ENCODE measurements at regions not wholly inside any gene's neighbourhood (a gene's known extent, or its start where the extent isn't known, plus 50 kb on each side); places are given as distances from the start of the nearest gene placed in this dataset.

GRCh38 chr6:21450149-21450548, 143.4 kb upstream of the SOX4 start:
- Mint-ChIP-seq H3K4me3 (no peak overlapping the region), H3K4me1 (no peaks in the 10 kb centered on the region), H3K9me3 (no peaks in the 10 kb centered on the region), H3K27me3 (peaks cover 12% of the 10 kb centered on the region), H3K27ac (no peak overlapping the region)
- ATAC-seq, result no peak
- no peak for DNase-seq

- Mint-ChIP-seq H3K9me3 (no peaks in the 10 kb centered on the region), H3K27ac (no peak overlapping the region), H3K4me1 (no peaks in the 10 kb centered on the region), H3K27me3 (peaks cover 10% of the 10 kb centered on the region), H3K4me3 (no peak overlapping the region)
- ATAC-seq (no peak), DNase-seq (no peak)
These were observed 142.9 kb upstream of the SOX4 start for GRCh38 chr6:21450628-21451027.

- no peak overlapping the region for H3K27ac Mint-ChIP-seq
- H3K4me3 Mint-ChIP-seq, result no peak overlapping the region
- no peak for ATAC-seq
- no peaks in the 10 kb centered on the region for H3K4me1 Mint-ChIP-seq
- no peak for DNase-seq
- H3K27me3 Mint-ChIP-seq, result peaks cover 14% of the 10 kb centered on the region
- H3K9me3 Mint-ChIP-seq, result no peaks in the 10 kb centered on the region
These were observed 142.0 kb upstream of the SOX4 start for GRCh38 chr6:21451546-21452013.

DNA sequence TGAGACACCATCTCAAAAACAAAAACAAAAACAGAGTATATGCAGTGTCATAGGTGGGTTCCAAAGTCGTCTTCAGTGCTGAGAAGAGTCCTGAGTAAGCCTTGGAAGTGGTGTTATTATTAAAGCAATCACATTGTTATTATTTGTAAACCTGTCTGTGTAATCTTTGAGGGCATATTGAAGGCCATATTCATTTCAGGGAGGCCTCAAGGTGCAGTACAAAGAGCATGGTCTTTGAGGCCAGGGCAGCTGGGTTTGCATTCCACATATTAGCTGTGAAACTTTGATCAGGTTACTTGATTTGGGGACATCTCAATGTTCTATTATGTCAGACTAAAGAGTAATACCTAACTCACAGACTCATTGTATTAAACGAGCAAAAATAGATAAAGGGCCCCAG, 139.3 kb upstream of the SOX4 start:
- no peak overlapping the region for H3K27ac Mint-ChIP-seq
- peaks cover 7% of the 10 kb centered on the region for H3K27me3 Mint-ChIP-seq
- no peak for ATAC-seq

DNA sequence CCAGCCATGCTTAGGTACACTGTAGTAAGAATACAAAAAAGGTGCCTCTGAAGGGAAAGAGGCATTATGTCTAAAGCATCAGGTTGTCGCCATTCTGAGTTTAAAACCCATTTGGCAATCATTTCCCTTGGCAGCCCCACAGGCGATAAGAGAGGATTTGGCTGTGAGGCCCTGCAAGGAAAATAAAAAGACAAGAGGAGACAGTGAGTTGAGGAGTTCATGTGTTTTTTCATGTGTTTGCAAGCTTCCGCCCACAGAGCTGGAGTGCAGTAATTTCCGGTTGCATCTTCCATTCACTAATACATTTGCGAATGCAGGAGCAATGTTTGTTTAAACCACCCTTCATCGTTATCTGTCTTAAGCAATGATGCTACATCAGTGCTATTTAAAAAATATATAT, 138.5 kb upstream of the SOX4 start:
- no peaks in the 10 kb centered on the region for H3K9me3 Mint-ChIP-seq

More for the DNA sequence above, 139.3 kb upstream of the SOX4 start:
- DNase-seq, result no peak
- Mint-ChIP-seq H3K4me3 (no peak overlapping the region), H3K4me1 (no peaks in the 10 kb centered on the region), H3K9me3 (no peaks in the 10 kb centered on the region)

DNA sequence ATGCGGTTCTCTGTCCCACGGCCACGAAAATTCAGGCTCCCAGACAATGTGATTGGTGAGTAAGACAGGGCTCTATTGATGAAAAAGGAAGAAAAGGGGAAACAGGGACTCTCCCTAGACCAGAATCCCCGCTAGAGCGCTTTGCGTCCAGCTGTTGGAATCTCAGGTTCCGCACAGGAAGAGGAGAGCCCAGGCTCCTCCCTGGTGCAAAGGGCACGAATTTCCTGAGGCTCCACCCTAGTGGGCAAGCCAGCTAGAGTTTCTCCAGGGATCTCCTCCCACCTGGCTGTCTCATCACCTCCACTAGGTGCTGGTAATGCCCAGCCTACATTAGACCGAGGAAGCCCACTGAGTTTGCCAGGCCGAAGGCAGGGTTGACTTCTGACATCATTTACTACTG, 135.9 kb upstream of the SOX4 start:
- no peak overlapping the region for H3K4me3 Mint-ChIP-seq
- H3K9me3 Mint-ChIP-seq, result no peaks in the 10 kb centered on the region
- no peak overlapping the region for H3K27ac Mint-ChIP-seq
- DNase-seq, result no peak
- ATAC-seq, result no peak
- H3K27me3 Mint-ChIP-seq, result peaks cover 12% of the 10 kb centered on the region
- no peaks in the 10 kb centered on the region for H3K4me1 Mint-ChIP-seq

More for the DNA sequence above, 138.5 kb upstream of the SOX4 start:
- no peak overlapping the region for H3K4me3 Mint-ChIP-seq
- no peaks in the 10 kb centered on the region for H3K4me1 Mint-ChIP-seq
- no peak overlapping the region for H3K27ac Mint-ChIP-seq
- DNase-seq, result no peak
- no peak for ATAC-seq
- peaks cover 7% of the 10 kb centered on the region for H3K27me3 Mint-ChIP-seq

GRCh38 chr6:21459641-21460040, 133.9 kb upstream of the SOX4 start:
- no peaks in the 10 kb centered on the region for H3K4me1 Mint-ChIP-seq

GRCh38 chr6:21461844-21462518, 131.6 kb upstream of the SOX4 start:
- Mint-ChIP-seq H3K27me3 (peaks cover 5% of the 10 kb centered on the region), H3K9me3 (no peaks in the 10 kb centered on the region), H3K4me3 (no peak overlapping the region), H3K27ac (no peak overlapping the region), H3K4me1 (no peaks in the 10 kb centered on the region)
- ATAC-seq, result no peak
- DNase-seq, result no peak

More at GRCh38 chr6:21459641-21460040, 133.9 kb upstream of the SOX4 start:
- no peak overlapping the region for H3K27ac Mint-ChIP-seq
- ATAC-seq (no peak), DNase-seq (no peak)
- H3K9me3 Mint-ChIP-seq, result no peaks in the 10 kb centered on the region
- peaks cover 12% of the 10 kb centered on the region for H3K27me3 Mint-ChIP-seq
- no peak overlapping the region for H3K4me3 Mint-ChIP-seq

DNA sequence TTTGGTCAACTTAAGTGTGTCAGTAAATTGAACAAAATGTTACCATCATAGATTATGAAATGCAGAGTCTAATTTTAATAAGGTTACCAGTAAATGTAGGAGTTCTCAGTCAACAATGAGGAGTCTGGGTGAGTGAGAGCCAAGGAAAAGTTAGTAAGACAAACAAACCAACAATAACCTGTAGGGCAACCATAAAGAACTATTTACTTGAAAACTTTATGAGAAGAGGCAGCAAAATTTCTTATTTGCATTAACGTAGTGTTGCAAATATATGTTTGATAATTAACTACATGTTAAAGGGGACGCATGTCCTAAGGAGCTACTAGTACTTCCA, 131.1 kb upstream of the SOX4 start:
- no peaks in the 10 kb centered on the region for H3K9me3 Mint-ChIP-seq
- H3K4me3 Mint-ChIP-seq, result no peak overlapping the region
- H3K4me1 Mint-ChIP-seq, result no peaks in the 10 kb centered on the region

GRCh38 chr6:21467091-21467490, 126.5 kb upstream of the SOX4 start:
- no peak for DNase-seq
- Mint-ChIP-seq H3K27ac (peak overlapping the region in 1 of 2 donors; percentile 90), H3K4me3 (no peak overlapping the region), H3K9me3 (no peaks in the 10 kb centered on the region), H3K27me3 (no peaks in the 10 kb centered on the region), H3K4me1 (no peaks in the 10 kb centered on the region)
- ATAC-seq, result no peak

More for the DNA sequence above, 131.1 kb upstream of the SOX4 start:
- Mint-ChIP-seq H3K27ac (no peak overlapping the region), H3K27me3 (peaks cover 5% of the 10 kb centered on the region)
- ATAC-seq, result no peak
- DNase-seq, result no peak

- Mint-ChIP-seq H3K4me1 (no peaks in the 10 kb centered on the region), H3K9me3 (no peaks in the 10 kb centered on the region), H3K4me3 (no peak overlapping the region), H3K27ac (no peak overlapping the region), H3K27me3 (no peaks in the 10 kb centered on the region)
- ATAC-seq (no peak), DNase-seq (no peak)
These were observed 125.1 kb upstream of the SOX4 start for GRCh38 chr6:21468461-21468860.

DNA sequence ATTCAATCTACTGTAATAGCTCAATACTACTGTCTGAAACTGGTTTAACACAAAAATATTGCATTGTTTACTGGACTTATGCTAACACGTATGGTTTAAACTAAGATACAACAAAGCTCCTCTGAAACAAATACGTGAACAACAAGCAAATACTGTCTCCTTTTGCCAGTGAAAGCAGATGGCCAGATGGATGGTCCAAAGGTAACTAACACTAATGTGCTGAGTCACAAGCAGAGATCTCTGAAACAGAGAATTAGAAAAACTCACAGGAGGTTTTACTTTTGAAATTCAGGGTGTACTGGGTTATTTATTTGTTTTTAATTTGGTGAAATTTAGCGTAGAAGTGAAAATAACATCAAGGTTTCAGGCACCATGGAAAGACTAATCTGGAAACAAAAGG, 124.3 kb upstream of the SOX4 start:
- H3K4me1 Mint-ChIP-seq, result no peaks in the 10 kb centered on the region
- no peak overlapping the region for H3K4me3 Mint-ChIP-seq
- DNase-seq (no peak), ATAC-seq (no peak)
- no peaks in the 10 kb centered on the region for H3K9me3 Mint-ChIP-seq
- H3K27me3 Mint-ChIP-seq, result no peaks in the 10 kb centered on the region
- no peak overlapping the region for H3K27ac Mint-ChIP-seq

- H3K4me3 Mint-ChIP-seq, result no peak overlapping the region
- ATAC-seq (no peak), DNase-seq (no peak)
- H3K9me3 Mint-ChIP-seq, result no peaks in the 10 kb centered on the region
- no peaks in the 10 kb centered on the region for H3K27me3 Mint-ChIP-seq
- no peaks in the 10 kb centered on the region for H3K4me1 Mint-ChIP-seq
- no peak overlapping the region for H3K27ac Mint-ChIP-seq
These were observed 117.4 kb upstream of the SOX4 start for GRCh38 chr6:21476112-21476511.

- H3K4me1 Mint-ChIP-seq, result no peaks in the 10 kb centered on the region
- no peak overlapping the region for H3K4me3 Mint-ChIP-seq
- ATAC-seq (no peak), DNase-seq (no peak)
- no peak overlapping the region for H3K27ac Mint-ChIP-seq
- H3K9me3 Mint-ChIP-seq, result no peaks in the 10 kb centered on the region
- peaks cover 8% of the 10 kb centered on the region for H3K27me3 Mint-ChIP-seq
These were observed 115.1 kb upstream of the SOX4 start for GRCh38 chr6:21478411-21478810.

DNA sequence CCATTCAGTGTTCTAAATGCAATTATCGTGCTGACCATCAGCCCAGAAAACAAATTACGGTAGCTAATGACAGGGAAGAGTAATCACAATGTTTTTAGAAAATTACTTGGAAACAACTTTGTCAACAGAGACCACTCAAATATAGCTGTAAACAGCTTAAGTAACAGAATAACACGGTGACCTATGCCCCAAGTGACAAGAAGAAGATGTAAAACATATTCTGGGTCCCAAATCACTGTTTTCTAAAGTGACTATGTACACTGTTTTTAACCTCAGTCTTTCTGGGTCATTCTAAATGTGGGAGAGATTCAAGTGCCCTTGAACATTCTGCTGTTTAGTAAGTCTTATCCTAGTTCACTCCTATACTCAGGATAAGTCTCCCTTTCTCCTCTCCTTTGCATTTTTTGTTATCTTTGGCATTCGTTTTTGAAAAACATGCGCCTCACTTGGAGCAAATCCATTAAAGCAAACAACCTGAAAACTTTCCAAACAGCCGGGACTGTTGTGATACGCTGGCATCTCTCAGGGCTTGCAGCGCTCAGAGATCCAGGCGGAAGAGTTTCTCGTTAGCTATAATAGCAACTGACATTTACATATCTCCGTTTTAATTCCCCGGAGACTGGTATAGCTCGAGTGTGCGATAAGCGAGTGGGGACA, 114.5 kb upstream of the SOX4 start:
- Mint-ChIP-seq H3K9me3 (no peaks in the 10 kb centered on the region), H3K27me3 (peaks cover 8% of the 10 kb centered on the region), H3K4me1 (no peaks in the 10 kb centered on the region), H3K27ac (no peak overlapping the region), H3K4me3 (no peak overlapping the region)
- ATAC-seq (no peak), DNase-seq (no peak)

DNA sequence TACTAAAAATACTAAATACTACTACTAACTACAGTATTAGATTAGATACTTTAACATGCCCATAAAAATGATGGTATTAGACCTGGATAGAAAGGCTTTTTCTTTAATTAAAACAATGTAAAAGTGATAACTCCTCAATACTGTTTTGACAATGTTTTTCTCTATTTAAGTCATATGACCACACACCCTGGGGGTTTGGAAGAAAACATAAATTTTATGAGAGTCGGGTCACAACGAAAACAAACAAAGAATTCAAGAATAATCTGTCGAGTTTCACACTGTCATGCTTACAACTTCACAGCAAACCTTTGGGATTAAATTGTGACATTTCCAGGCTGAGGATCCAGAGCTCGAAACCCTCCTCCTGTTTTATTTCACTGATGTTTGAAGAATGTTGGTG, 107.4 kb upstream of the SOX4 start:
- no peak for DNase-seq
- H3K4me3 Mint-ChIP-seq, result no peak overlapping the region
- no peak for ATAC-seq
- no peaks in the 10 kb centered on the region for H3K9me3 Mint-ChIP-seq
- H3K27me3 Mint-ChIP-seq, result peaks cover 8% of the 10 kb centered on the region
- no peak overlapping the region for H3K27ac Mint-ChIP-seq
- no peaks in the 10 kb centered on the region for H3K4me1 Mint-ChIP-seq

- ATAC-seq (no peak), DNase-seq (no peak)
- no peaks in the 10 kb centered on the region for H3K27me3 Mint-ChIP-seq
- H3K4me1 Mint-ChIP-seq, result no peaks in the 10 kb centered on the region
- H3K4me3 Mint-ChIP-seq, result no peak overlapping the region
- H3K9me3 Mint-ChIP-seq, result no peaks in the 10 kb centered on the region
- H3K27ac Mint-ChIP-seq, result no peak overlapping the region
These were observed 103.7 kb upstream of the SOX4 start for GRCh38 chr6:21489826-21490225.
